GM12865 (cell line): ENCODE measurements at regions not wholly inside any gene's neighbourhood (a gene's known extent, or its start where the extent isn't known, plus 50 kb on each side); places are given as distances from the start of the nearest gene placed in this dataset.

Experiments used
- DNase-seq: peaks from one replicate; pipeline ENCODE4 v3.0.0; 2010; ENCODE audit warnings: low read depth
- H3K4me3 ChIP-seq: 2 replicates; pipeline ENCODE4 v1.5.1; 2011; ENCODE audit warnings: mild to moderate bottlenecking, low read depth, low read length, control low read depth
- TF ChIP-seq, protein P1 (sequence below): IDR thresholded peaks from 2 replicates; pipeline ENCODE4 v1.5.1; 2011; ENCODE audit warnings: low read length, control low read depth, low read depth, inconsistent platforms; ENCODE audit not compliant: insufficient read depth; ENCODE audit errors: missing control alignments

DNA sequence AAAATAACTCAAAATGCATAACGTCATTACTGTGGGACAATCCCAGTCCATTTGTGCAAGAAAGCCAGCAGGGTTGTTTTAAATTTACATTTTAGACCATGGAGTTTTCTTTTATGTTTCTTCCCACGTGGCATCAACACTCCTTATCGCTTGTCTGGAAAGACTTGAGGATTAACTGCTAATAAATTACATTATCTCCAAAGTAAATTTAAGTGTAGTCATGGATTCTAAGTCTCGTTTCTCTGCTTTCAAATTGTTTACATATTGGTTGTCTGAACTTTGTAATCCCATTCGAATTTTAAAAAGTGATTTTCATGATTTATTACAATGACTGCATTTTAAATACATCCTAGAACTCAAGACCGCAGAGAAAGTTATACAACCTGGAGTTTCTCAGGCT is 119.3 kb upstream of the ADAMTS5 start:
- H3K4me3 ChIP-seq, result no peak overlapping the region
- TF ChIP-seq, protein P1, sequence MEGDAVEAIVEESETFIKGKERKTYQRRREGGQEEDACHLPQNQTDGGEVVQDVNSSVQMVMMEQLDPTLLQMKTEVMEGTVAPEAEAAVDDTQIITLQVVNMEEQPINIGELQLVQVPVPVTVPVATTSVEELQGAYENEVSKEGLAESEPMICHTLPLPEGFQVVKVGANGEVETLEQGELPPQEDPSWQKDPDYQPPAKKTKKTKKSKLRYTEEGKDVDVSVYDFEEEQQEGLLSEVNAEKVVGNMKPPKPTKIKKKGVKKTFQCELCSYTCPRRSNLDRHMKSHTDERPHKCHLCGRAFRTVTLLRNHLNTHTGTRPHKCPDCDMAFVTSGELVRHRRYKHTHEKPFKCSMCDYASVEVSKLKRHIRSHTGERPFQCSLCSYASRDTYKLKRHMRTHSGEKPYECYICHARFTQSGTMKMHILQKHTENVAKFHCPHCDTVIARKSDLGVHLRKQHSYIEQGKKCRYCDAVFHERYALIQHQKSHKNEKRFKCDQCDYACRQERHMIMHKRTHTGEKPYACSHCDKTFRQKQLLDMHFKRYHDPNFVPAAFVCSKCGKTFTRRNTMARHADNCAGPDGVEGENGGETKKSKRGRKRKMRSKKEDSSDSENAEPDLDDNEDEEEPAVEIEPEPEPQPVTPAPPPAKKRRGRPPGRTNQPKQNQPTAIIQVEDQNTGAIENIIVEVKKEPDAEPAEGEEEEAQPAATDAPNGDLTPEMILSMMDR, result no peak
- DNase-seq, result no peak

DNA sequence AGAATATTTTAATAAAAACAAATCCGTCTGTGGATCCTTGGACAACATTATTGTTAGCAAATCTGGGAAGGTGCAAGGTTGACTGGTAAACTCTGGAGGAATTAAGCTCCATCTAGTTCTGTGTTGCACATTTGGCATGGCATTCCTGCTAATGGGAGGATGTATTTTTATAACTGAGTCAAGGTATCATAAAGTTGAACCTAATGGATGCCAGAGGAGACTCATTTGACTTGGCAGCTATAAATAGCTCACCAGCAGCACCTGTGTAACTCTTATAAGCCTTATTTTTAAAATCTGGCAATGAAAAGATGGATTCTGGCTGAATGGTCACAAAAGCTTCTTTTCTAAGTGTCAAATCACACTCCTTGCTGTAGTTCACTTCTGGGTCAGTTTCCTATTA is 118.5 kb upstream of the ADAMTS5 start:
- H3K4me3 ChIP-seq, result no peak overlapping the region
- TF ChIP-seq, protein P1, result no peak
- no peak for DNase-seq

DNA sequence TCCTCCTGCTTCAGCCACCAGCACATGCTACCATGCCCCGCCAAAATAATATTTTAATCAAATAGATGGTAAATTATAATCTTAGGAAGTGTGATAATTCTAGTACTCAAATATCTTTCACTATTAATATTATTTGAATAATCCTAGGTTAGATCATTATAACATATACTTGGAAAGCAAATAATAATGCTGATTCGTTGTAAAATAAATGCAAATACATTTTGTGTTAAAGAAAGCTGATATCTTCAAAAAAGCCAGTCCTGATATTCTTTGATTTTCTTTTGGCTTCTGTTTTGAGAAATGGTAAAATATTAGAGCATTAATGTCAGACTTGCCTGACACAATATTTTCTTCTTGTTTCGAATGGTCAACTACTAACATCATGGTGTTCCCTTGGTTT is 116.3 kb upstream of the ADAMTS5 start:
- H3K4me3 ChIP-seq, result no peak overlapping the region
- no peak for DNase-seq
- TF ChIP-seq, protein P1, result no peak

DNA sequence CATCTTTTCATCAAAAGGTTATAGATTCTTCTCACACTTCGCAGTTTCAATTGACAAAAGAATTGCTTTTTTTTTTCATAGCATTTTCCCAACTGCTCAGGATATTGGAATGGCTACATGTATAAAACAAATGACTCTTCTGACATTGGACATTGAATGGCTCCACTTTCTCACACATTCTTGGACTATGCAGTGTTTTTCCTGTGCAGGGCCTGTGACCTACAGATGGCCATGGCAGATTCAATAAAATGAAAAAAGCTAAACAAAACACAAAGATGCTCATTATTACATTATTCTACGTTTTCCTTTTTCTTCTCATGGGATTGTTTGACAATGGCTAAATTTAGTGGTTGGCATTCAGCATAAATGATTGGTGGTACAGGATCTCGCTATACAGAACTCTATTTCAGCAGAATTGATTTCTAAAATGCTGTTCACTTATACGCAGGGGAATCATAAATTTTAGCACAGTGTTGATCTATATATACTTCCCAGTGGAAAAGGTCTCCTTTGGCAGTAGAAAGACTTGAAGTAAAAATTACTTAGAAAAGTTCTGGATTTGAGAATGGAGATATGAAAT is 115.6 kb upstream of the ADAMTS5 start:
- TF ChIP-seq, protein P1, result no peak
- no peak for DNase-seq
- no peak overlapping the region for H3K4me3 ChIP-seq

DNA sequence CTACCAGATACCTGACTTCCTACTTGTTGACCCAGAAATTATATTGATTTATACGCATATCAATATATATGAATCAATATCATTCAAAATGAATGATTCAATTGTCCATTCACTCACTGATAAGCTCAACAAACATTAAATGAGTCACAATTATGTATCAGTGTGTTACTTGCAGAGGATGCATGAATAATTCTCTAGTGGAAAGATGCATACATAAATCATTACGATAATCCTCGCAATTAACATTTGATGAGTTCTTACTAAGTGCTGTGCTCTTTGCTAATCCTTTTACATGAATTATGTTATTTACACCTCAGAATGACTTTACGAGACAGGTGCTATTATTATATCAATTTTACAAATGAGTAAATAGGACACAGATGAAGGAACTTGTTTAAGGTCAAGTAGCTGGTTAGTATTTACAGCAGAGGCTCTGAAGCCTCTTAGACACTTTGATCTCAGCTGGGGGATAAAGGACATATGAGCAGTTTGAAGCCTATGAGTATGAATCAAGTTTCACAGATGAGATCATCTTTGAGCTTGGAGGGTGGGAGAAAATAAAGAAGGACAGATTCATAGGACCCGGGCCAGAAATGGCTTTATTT is 112.8 kb upstream of the ADAMTS5 start:
- DNase-seq, result no peak
- TF ChIP-seq, protein P1, result no peak
- H3K4me3 ChIP-seq, result no peak overlapping the region

DNA sequence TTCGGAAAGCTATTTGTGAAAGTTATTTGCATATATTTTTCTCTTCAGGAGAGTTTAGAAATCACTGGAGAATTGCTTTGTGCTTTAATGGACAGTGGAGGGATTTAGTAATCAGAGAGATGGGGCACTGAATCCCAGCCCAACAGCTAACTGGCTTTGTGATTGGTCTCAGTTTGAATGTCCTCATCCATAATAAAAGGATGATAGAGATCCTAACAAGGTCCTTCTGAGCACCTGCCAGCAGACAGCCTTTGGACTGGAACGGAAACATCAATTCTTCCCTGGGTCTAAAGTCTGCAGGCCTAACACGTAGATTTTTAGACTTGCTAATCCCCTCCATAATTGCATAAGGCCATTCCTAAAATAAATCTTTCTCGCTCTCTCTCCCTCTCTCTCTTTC is 112.0 kb upstream of the ADAMTS5 start:
- no peak overlapping the region for H3K4me3 ChIP-seq
- TF ChIP-seq, protein P1, result no peak
- DNase-seq, result no peak

DNA sequence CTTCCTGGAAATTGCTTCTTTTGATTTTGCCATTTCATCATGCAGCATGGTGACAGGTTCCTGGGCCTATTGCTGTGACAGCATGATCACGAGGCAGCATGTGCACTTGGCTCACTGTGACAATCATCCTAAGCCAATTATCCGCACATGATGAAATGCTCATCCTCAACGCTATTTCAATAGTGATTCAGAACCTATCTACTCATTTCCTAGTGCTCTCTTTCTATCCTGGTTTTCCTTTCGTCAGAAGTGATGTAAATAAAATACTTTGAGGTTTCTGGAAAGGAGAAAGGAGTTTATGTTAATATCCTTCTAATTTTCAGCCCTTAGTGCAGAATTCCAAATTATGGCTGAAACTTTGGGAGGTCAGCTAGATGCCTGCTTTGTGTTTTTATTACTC is 110.6 kb upstream of the ADAMTS5 start:
- H3K4me3 ChIP-seq, result no peak overlapping the region
- TF ChIP-seq, protein P1, result no peak
- DNase-seq, result no peak
